ENCODE measurements at regions not wholly inside any gene's neighbourhood (a gene's known extent, or its start where the extent isn't known, plus 50 kb on each side); places are given as distances from the start of the nearest gene placed in this dataset.

- no peaks in the 10 kb centered on the region for H3K36me3 ChIP-seq (ENCODE audit: control insufficient read depth in 2 of 3, insufficient read depth in 3 of 3, low read length in 3 of 3)
- no peaks in the 10 kb centered on the region for H3K27me3 ChIP-seq (ENCODE audit: control insufficient read depth in 2 of 2, insufficient read depth in 2 of 2, low read length in 2 of 2)
- Mint-ChIP-seq H3K36me3 (peaks cover 0 to 2% (median 0%) of the 10 kb centered on the region in 5 donors), H3K9me3 (peaks cover 0 to 6% (median 3%) of the 10 kb centered on the region in 11 donors), H3K4me1 (no peaks in the 10 kb centered on the region), H3K4me3 (no peak overlapping the region), H3K27me3 (peaks cover 0 to 14% (median 9%) of the 10 kb centered on the region in 5 donors), H3K27ac (no peak overlapping the region)
- no peak overlapping the region for H3K27ac ChIP-seq (ENCODE audit: low read depth, low read length)
- no peak for DNase-seq
- POLR2A ChIA-PET, result no interaction called here
- intact Hi-C loops (cut with micrococcal nuclease), result no loop called here
- no peak for ATAC-seq
- CTCF ChIA-PET, result interaction anchor here (0.5 kb wide), 1 partner anchor 478 kb away, joined by 4 read pairs; no protein-coding TSS in a partner anchor
- H3K9me3 ChIP-seq (ENCODE audit: control insufficient read depth in 2 of 3, low read length in 3 of 3), result peaks cover 0 to 12% (median 0%) of the 10 kb centered on the region in 3 experiments
- H3K4me3 ChIP-seq (ENCODE audit: low read length), result no peak overlapping the region
- H3K4me1 ChIP-seq (ENCODE audit: control insufficient read depth in 2 of 2, insufficient read depth in 2 of 2, low read length in 2 of 2), result no peaks in the 10 kb centered on the region
Observed at GRCh38 chr17:79509490-79509889, 101.4 kb downstream of the RBFOX3 start.

DNA sequence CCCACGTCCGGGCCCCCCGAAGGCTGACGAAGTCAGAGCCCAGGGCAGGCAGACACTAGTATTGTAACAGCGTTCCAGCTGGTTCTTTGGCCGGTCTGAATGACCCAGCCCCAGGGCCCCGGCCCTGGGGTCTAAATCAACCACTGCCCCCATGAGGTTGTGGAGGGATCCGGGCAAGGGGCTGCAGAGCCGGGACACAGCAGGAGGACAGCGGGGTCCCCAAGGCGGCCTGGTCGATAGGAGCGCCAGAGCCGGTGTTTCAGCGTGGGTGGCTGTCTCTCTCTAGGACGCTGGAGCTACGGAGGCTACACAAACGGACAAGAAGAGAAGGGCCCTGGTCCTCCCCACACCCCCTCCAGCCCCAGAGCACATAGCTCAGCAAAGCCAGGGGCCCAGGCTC, 101.8 kb downstream of the RBFOX3 start:
- no peak overlapping the region for H3K4me3 Mint-ChIP-seq
- no peaks in the 10 kb centered on the region for H3K27me3 ChIP-seq (ENCODE audit: control insufficient read depth in 2 of 2, insufficient read depth in 2 of 2, low read length in 2 of 2)
- H3K4me1 ChIP-seq (ENCODE audit: control insufficient read depth in 2 of 2, insufficient read depth in 2 of 2, low read length in 2 of 2), result no peaks in the 10 kb centered on the region
- H3K27ac ChIP-seq (ENCODE audit: low read depth, low read length), result no peak overlapping the region
- H3K36me3 Mint-ChIP-seq, result peaks cover 0 to 2% (median 0%) of the 10 kb centered on the region in 5 donors
- CTCF ChIA-PET, result interaction anchor here (0.5 kb wide), 1 partner anchor 478 kb away, joined by 4 read pairs; no protein-coding TSS in a partner anchor
- H3K9me3 Mint-ChIP-seq, result peaks cover 0 to 6% (median 3%) of the 10 kb centered on the region in 11 donors
- peaks cover 0 to 12% (median 0%) of the 10 kb centered on the region in 3 experiments for H3K9me3 ChIP-seq (ENCODE audit: control insufficient read depth in 2 of 3, low read length in 3 of 3)
- DNase-seq, result no peak
- H3K4me3 ChIP-seq (ENCODE audit: low read length), result no peak overlapping the region
- H3K36me3 ChIP-seq (ENCODE audit: control insufficient read depth in 2 of 3, insufficient read depth in 3 of 3, low read length in 3 of 3), result no peaks in the 10 kb centered on the region
- peaks cover 0 to 18% (median 9%) of the 10 kb centered on the region in 5 donors for H3K27me3 Mint-ChIP-seq
- POLR2A ChIA-PET, result no interaction called here
- intact Hi-C loops (cut with micrococcal nuclease), result no loop called here
- H3K27ac Mint-ChIP-seq, result no peak overlapping the region
- no peaks in the 10 kb centered on the region for H3K4me1 Mint-ChIP-seq
- no peak for ATAC-seq

DNA sequence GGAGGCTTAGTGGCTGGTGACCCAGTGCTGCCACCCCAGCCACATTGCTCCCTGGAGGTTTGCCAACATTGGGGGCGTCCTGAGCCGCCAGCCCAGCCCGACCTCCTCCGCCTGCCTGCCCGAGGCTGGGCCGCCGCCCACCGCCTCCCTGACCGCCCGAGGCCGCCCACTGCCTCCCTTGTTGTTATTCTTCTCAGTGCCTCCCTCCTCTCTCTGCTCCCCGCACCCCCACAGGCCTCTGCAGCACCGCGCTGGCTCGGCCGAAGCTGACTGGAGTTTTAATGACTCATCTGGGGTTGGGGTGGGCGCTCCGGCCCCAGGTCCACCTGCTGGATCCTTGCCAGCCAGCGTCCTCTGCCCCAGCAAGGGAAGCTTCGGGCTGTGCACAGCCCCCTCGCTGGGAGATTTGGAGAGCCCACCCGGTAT, 102.5 kb downstream of the RBFOX3 start:
- H3K27me3 Mint-ChIP-seq, result peaks cover 0 to 18% (median 9%) of the 10 kb centered on the region in 5 donors
- H3K27ac Mint-ChIP-seq, result no peak overlapping the region
- ChIA-PET CTCF (no interaction called here), POLR2A (no interaction called here)
- Histone ChIP-seq H3K9me3 (ENCODE audit: control insufficient read depth in 2 of 3, low read length in 3 of 3) (peaks cover 0 to 9% (median 0%) of the 10 kb centered on the region in 3 experiments), H3K36me3 (ENCODE audit: control insufficient read depth in 2 of 3, insufficient read depth in 3 of 3, low read length in 3 of 3) (no peaks in the 10 kb centered on the region), H3K4me1 (ENCODE audit: control insufficient read depth in 2 of 2, insufficient read depth in 2 of 2, low read length in 2 of 2) (no peaks in the 10 kb centered on the region), H3K4me3 (ENCODE audit: low read length) (no peak overlapping the region), H3K27me3 (ENCODE audit: control insufficient read depth in 2 of 2, insufficient read depth in 2 of 2, low read length in 2 of 2) (no peaks in the 10 kb centered on the region), H3K27ac (ENCODE audit: low read depth, low read length) (no peak overlapping the region)
- no peaks in the 10 kb centered on the region for H3K4me1 Mint-ChIP-seq
- ATAC-seq, result no peak
- intact Hi-C loops (cut with micrococcal nuclease), result no loop called here
- peaks cover 0 to 6% (median 3%) of the 10 kb centered on the region in 11 donors for H3K9me3 Mint-ChIP-seq
- H3K36me3 Mint-ChIP-seq, result peaks cover 0 to 2% (median 0%) of the 10 kb centered on the region in 5 donors
- no peak for DNase-seq
- no peak overlapping the region for H3K4me3 Mint-ChIP-seq

DNA sequence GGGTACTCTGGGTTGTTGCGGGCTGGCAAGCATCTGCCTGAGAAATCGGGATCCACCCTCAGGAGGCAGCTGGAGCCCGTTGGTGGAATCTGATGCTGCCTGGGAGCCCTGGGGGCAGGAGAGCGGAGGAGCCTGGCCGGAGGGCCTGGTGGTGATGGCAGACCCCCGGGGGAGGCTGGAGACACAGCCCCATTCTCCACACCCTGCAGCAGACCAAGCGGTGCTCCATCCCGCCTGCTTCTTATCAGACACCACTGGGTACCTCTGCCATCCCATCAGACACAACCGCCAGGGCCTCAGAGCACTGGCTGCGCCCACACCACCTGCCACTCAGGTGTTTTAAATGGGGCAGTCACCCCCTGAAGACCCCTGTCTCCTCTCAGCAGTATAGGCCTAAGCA, 103.9 kb downstream of the RBFOX3 start:
- Histone ChIP-seq H3K27me3 (ENCODE audit: control insufficient read depth in 2 of 2, insufficient read depth in 2 of 2, low read length in 2 of 2) (no peaks in the 10 kb centered on the region), H3K4me3 (ENCODE audit: low read length) (no peak overlapping the region), H3K4me1 (ENCODE audit: control insufficient read depth in 2 of 2, insufficient read depth in 2 of 2, low read length in 2 of 2) (no peaks in the 10 kb centered on the region), H3K9me3 (ENCODE audit: control insufficient read depth in 2 of 3, low read length in 3 of 3) (peaks cover 0 to 6% (median 0%) of the 10 kb centered on the region in 3 experiments), H3K27ac (ENCODE audit: low read depth, low read length) (no peak overlapping the region), H3K36me3 (ENCODE audit: control insufficient read depth in 2 of 3, insufficient read depth in 3 of 3, low read length in 3 of 3) (no peaks in the 10 kb centered on the region)
- no peak overlapping the region for H3K27ac Mint-ChIP-seq
- peaks cover 0 to 6% (median 3%) of the 10 kb centered on the region in 11 donors for H3K9me3 Mint-ChIP-seq
- no peak for DNase-seq
- no peaks in the 10 kb centered on the region for H3K4me1 Mint-ChIP-seq
- peaks cover 0 to 2% (median 0%) of the 10 kb centered on the region in 5 donors for H3K36me3 Mint-ChIP-seq
- ChIA-PET CTCF (no interaction called here), POLR2A (no interaction called here)
- H3K27me3 Mint-ChIP-seq, result peaks cover 0 to 26% (median 18%) of the 10 kb centered on the region in 5 donors
- ATAC-seq, result no peak
- intact Hi-C loops (cut with micrococcal nuclease), result no loop called here
- H3K4me3 Mint-ChIP-seq, result no peak overlapping the region

GRCh38 chr17:79506150-79506870, 104.5 kb downstream of the RBFOX3 start:
- H3K9me3 Mint-ChIP-seq, result peaks cover 0 to 4% (median 2%) of the 10 kb centered on the region in 11 donors
- no peaks in the 10 kb centered on the region for H3K36me3 ChIP-seq (ENCODE audit: control insufficient read depth in 2 of 3, insufficient read depth in 3 of 3, low read length in 3 of 3)
- ATAC-seq (no peak), DNase-seq (no peak)
- POLR2A ChIA-PET, result no interaction called here
- H3K4me1 ChIP-seq (ENCODE audit: control insufficient read depth in 2 of 2, insufficient read depth in 2 of 2, low read length in 2 of 2), result no peaks in the 10 kb centered on the region
- CTCF ChIA-PET, result no interaction called here
- intact Hi-C loops (cut with micrococcal nuclease), result no loop called here
- no peak overlapping the region for H3K27ac Mint-ChIP-seq
- H3K27me3 ChIP-seq (ENCODE audit: control insufficient read depth in 2 of 2, insufficient read depth in 2 of 2, low read length in 2 of 2), result no peaks in the 10 kb centered on the region
- no peak overlapping the region for H3K27ac ChIP-seq (ENCODE audit: low read depth, low read length)
- H3K27me3 Mint-ChIP-seq, result peaks cover 0 to 30% (median 24%) of the 10 kb centered on the region in 5 donors
- H3K4me3 ChIP-seq (ENCODE audit: low read length), result no peak overlapping the region
- peaks cover 0 to 1% (median 0%) of the 10 kb centered on the region in 5 donors for H3K36me3 Mint-ChIP-seq
- H3K9me3 ChIP-seq (ENCODE audit: control insufficient read depth in 2 of 3, low read length in 3 of 3), result peaks cover 0 to 2% (median 0%) of the 10 kb centered on the region in 3 experiments
- no peaks in the 10 kb centered on the region for H3K4me1 Mint-ChIP-seq
- H3K4me3 Mint-ChIP-seq, result no peak overlapping the region

- Mint-ChIP-seq H3K9me3 (peaks cover 0 to 1% (median 0%) of the 10 kb centered on the region in 11 donors), H3K4me1 (no peaks in the 10 kb centered on the region), H3K36me3 (no peaks in the 10 kb centered on the region), H3K4me3 (no peak overlapping the region), H3K27ac (no peak overlapping the region), H3K27me3 (peaks cover 0 to 36% (median 29%) of the 10 kb centered on the region in 5 donors)
- ChIA-PET POLR2A (no interaction called here), CTCF (no interaction called here)
- ATAC-seq (no peak), DNase-seq (no peak)
- Histone ChIP-seq H3K4me1 (ENCODE audit: control insufficient read depth in 2 of 2, insufficient read depth in 2 of 2, low read length in 2 of 2) (no peaks in the 10 kb centered on the region), H3K4me3 (ENCODE audit: low read length) (no peak overlapping the region), H3K36me3 (ENCODE audit: control insufficient read depth in 2 of 3, insufficient read depth in 3 of 3, low read length in 3 of 3) (no peaks in the 10 kb centered on the region), H3K9me3 (ENCODE audit: control insufficient read depth in 2 of 3, low read length in 3 of 3) (no peaks in the 10 kb centered on the region), H3K27ac (ENCODE audit: low read depth, low read length) (no peak overlapping the region), H3K27me3 (ENCODE audit: control insufficient read depth in 2 of 2, insufficient read depth in 2 of 2, low read length in 2 of 2) (no peaks in the 10 kb centered on the region)
- intact Hi-C loops (cut with micrococcal nuclease), result no loop called here
Observed at GRCh38 chr17:79505199-79505598, 105.7 kb downstream of the RBFOX3 start.

DNA sequence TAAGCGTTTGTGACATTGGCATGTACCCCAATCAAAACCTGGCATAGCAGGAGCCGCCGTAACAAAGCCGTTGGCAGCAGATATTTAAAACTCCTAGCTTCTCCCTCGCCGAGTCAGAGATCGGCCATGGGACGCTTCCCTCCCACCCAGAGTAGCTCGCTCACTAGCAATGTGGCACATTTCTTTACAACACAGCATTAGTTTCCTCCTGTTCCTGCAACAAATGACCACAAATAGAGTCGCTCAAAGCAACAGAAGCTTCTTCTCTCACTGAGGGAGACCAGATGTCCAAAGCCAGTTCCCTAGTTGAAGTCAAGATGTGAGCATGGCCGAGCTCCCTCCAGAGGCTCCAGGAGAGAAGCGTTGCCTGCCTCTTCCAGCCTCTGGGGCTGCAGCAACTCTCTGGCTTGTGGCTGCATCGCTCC, 106.7 kb downstream of the RBFOX3 start:
- CTCF ChIA-PET, result interaction anchor here (0.6 kb wide), 1 partner anchor 1802 kb away, joined by 3 read pairs; no protein-coding TSS in a partner anchor
- peaks cover 0 to 1% (median 0%) of the 10 kb centered on the region in 11 donors for H3K9me3 Mint-ChIP-seq
- no peaks in the 10 kb centered on the region for H3K9me3 ChIP-seq (ENCODE audit: control insufficient read depth in 2 of 3, low read length in 3 of 3)
- H3K27me3 ChIP-seq (ENCODE audit: control insufficient read depth in 2 of 2, insufficient read depth in 2 of 2, low read length in 2 of 2), result no peaks in the 10 kb centered on the region
- no peaks in the 10 kb centered on the region for H3K4me1 ChIP-seq (ENCODE audit: control insufficient read depth in 2 of 2, insufficient read depth in 2 of 2, low read length in 2 of 2)
- no peaks in the 10 kb centered on the region for H3K36me3 Mint-ChIP-seq
- intact Hi-C loops (cut with micrococcal nuclease), result no loop called here
- no peak overlapping the region for H3K27ac Mint-ChIP-seq
- H3K4me3 ChIP-seq (ENCODE audit: low read length), result no peak overlapping the region
- H3K4me1 Mint-ChIP-seq, result no peaks in the 10 kb centered on the region
- no peak overlapping the region for H3K27ac ChIP-seq (ENCODE audit: low read depth, low read length)
- no peaks in the 10 kb centered on the region for H3K36me3 ChIP-seq (ENCODE audit: control insufficient read depth in 2 of 3, insufficient read depth in 3 of 3, low read length in 3 of 3)
- ATAC-seq, result no peak
- H3K27me3 Mint-ChIP-seq, result peaks cover 0 to 36% (median 29%) of the 10 kb centered on the region in 5 donors
- POLR2A ChIA-PET, result no interaction called here
- DNase-seq, result no peak
- no peak overlapping the region for H3K4me3 Mint-ChIP-seq

Data from naive thymus-derived CD4-positive, alpha-beta T cell (primary cell).